Suprapubic skin (tissue), 4 donors: ENCODE measurements at regions not wholly inside any gene's neighbourhood (a gene's known extent, or its start where the extent isn't known, plus 50 kb on each side); places are given as distances from the start of the nearest gene placed in this dataset.
"Not testable (repeated sequence)": the region's sequence is repeated elsewhere in the genome, so short reads cannot be mapped to it uniquely, and the experiment has no call there.

ENCODE experiments used
- DNase-seq, 2 donors: peaks; one replicate each; pipeline ENCODE4 v3.0.0-alpha.2; 2019; ENCODE audit warnings: low spot score in 2 of 2
- H3K27ac ChIP-seq: fragments of 200-600 bp; sonication (generic); one replicate; pipeline ENCODE4 v1.5.1; 2019
- H3K27me3 ChIP-seq: fragments of 200-600 bp; sonication (generic); one replicate; pipeline ENCODE4 v1.5.1; 2019
- H3K36me3 ChIP-seq: fragments of 200-600 bp; sonication (generic); one replicate; pipeline ENCODE4 v1.5.1; 2019
- H3K4me1 ChIP-seq: fragments of 200-600 bp; sonication (generic); one replicate; pipeline ENCODE4 v1.5.1; 2019
- H3K4me3 ChIP-seq: fragments of 200-600 bp; sonication (generic); one replicate; pipeline ENCODE4 v1.5.1; 2019; ENCODE audit warnings: mild to moderate bottlenecking
- H3K9me3 ChIP-seq: fragments of 200-600 bp; sonication (generic); one replicate; pipeline ENCODE4 v1.5.1; 2019
- CTCF ChIP-seq, 2 donors: fragments of 200-600 bp in 1 of 2; fragments of 450-650 bp in 1 of 2; sonication (generic) in 1 of 2; IDR thresholded peaks; one replicate each; pipeline ENCODE4 v1.5.1; 2016 to 2019; ENCODE audit warnings: antibody characterized with exemption in 2 of 2, mild to moderate bottlenecking in 1 of 2, moderate library complexity in 1 of 2
- EP300 ChIP-seq: sonication (generic); formaldehyde crosslinking; IDR thresholded peaks from one replicate; pipeline ENCODE4 v1.6.1; 2017; ENCODE audit warnings: antibody characterized with exemption
- POLR2A ChIP-seq, 2 donors: fragments of 450-650 bp; IDR thresholded peaks; one replicate each; pipeline ENCODE4 v1.6.1; 2017; ENCODE audit warnings: antibody characterized with exemption in 2 of 2, mild to moderate bottlenecking in 2 of 2, moderate library complexity in 2 of 2
- POLR2AphosphoS5 ChIP-seq, 3 donors: sonication (generic); formaldehyde crosslinking; IDR thresholded peaks; one replicate each; pipeline ENCODE4 v1.6.1; 2017; ENCODE audit warnings: antibody characterized with exemption in 3 of 3
- WGBS: methylation state at CpG from one replicate; pipeline ENCODE4 v1.1.5; 2018; 5-methylcytosine and 5-hydroxymethylcytosine counted together

GRCh38 chr9:117929868-117930267 lies 225.7 kb downstream of the TLR4 start:
- TF ChIP-seq EP300 (no peak), POLR2AphosphoS5 (IDR thresholded peaks at IDR 0.05) (no peak), CTCF (IDR thresholded peaks at IDR 0.05) (no peak), POLR2A (IDR thresholded peaks at IDR 0.05) (no peak)
- Histone ChIP-seq H3K36me3 (no peaks in the 10 kb centered on the region), H3K4me1 (no peaks in the 10 kb centered on the region), H3K27me3 (no peaks in the 10 kb centered on the region), H3K27ac (no peak overlapping the region), H3K9me3 (no peaks in the 10 kb centered on the region), H3K4me3 (no peak overlapping the region)
- DNase-seq: no peak
- 54% methylated on average over 1 of the region's 1 CpG for WGBS

GRCh38 chr9:117932585-117932984 lies 228.4 kb downstream of the TLR4 start:
- 88% methylated on average over 4 of the region's 4 CpGs for WGBS
- DNase-seq: no peak
- Histone ChIP-seq H3K4me3 (no peak overlapping the region), H3K27me3 (no peaks in the 10 kb centered on the region), H3K36me3 (no peaks in the 10 kb centered on the region), H3K9me3 (no peaks in the 10 kb centered on the region), H3K4me1 (no peaks in the 10 kb centered on the region), H3K27ac (no peak overlapping the region)
- no peak for TF ChIP-seq CTCF (IDR thresholded peaks at IDR 0.05)
- no peak for TF ChIP-seq POLR2A (IDR thresholded peaks at IDR 0.05)
- TF ChIP-seq POLR2AphosphoS5 (IDR thresholded peaks at IDR 0.05): no peak

DNA sequence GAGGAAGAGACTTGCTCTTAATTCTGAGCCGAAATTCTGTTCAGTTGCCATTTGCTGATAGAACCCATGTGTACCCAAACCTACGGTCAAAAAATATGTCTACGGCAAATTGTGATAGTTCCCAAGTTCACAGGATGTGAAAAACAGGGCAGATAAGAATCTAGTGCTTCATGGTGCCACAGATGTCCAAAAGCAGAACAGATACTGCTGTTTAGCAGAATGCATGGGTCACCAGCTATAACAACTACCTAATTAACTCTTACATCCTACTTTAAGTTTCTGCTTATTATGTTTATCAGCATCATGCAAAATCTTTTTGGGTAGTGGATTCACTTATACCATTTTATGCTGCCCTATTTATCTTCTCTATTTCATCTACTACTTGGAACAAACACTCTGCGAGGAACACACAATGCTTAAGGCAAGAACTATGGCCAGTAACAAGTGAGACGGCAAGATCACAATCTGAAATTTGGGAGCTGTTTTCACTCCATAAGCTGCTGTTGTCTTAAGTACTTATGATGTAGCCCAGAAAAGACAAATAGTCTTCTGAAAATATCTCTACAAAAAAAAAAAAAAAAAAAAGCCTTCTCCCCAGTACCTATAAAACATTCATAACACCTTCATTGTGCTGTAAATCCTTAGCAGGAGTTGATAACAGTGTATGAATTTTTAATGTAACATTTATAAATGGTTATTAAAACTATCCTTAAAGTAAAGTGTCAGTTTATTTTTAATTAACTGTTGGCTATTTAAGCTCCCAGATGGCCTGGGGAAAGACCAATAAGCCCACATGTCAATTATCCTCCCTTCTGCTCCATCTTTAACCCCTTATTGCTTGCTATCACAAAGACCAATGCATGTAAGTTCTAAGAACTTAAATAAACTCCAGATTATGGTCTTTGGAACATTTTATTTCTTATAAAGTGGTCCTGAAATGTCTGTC lies 232.3 kb downstream of the TLR4 start:
- H3K4me3 ChIP-seq: no peak overlapping the region
- TF ChIP-seq EP300: no peak
- no peak for TF ChIP-seq CTCF (IDR thresholded peaks at IDR 0.05)
- TF ChIP-seq POLR2AphosphoS5 (IDR thresholded peaks at IDR 0.05): no peak
- TF ChIP-seq POLR2A (IDR thresholded peaks at IDR 0.05): no peak
- 70% methylated on average over 5 of the region's 5 CpGs for WGBS

GRCh38 chr9:117938086-117938485 lies 233.9 kb downstream of the TLR4 start:
- no peaks in the 10 kb centered on the region for H3K4me1 ChIP-seq
- H3K27me3 ChIP-seq: no peaks in the 10 kb centered on the region
- H3K4me3 ChIP-seq: no peak overlapping the region
- DNase-seq: no peak
- no peak overlapping the region for H3K27ac ChIP-seq
- 50% methylated on average over 2 of the region's 2 CpGs for WGBS
- no peaks in the 10 kb centered on the region for H3K36me3 ChIP-seq
- TF ChIP-seq CTCF (IDR thresholded peaks at IDR 0.05) (no peak), EP300 (no peak), POLR2AphosphoS5 (IDR thresholded peaks at IDR 0.05) (no peak), POLR2A (IDR thresholded peaks at IDR 0.05) (no peak)
- H3K9me3 ChIP-seq: peaks cover 4% of the 10 kb centered on the region

More for the DNA sequence above, 232.3 kb downstream of the TLR4 start:
- no peaks in the 10 kb centered on the region for H3K36me3 ChIP-seq
- peaks cover 4% of the 10 kb centered on the region for H3K9me3 ChIP-seq
- H3K27me3 ChIP-seq: no peaks in the 10 kb centered on the region
- no peaks in the 10 kb centered on the region for H3K4me1 ChIP-seq
- H3K27ac ChIP-seq: no peak overlapping the region
- DNase-seq: no peak

DNA sequence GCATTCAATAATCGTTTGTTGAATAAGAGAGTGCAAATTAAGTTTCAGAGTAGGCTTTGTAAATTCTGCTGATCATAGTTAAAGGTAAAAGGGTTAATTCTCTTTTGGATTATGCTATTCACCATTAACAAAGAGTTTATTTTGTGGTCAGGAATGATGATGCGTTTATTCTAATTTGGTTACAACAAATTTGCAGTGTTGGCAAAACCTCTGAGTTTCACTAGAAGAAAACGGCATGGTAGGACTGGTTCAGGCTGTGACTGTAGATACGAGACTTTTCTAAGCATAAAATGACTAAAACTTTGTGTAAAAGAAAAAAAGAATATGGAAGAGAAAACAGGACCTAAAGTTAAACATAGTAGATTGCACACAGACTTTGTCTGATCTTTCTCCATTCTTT lies 234.7 kb downstream of the TLR4 start:
- TF ChIP-seq CTCF (IDR thresholded peaks at IDR 0.05): no peak
- no peak for TF ChIP-seq EP300
- TF ChIP-seq POLR2A (IDR thresholded peaks at IDR 0.05): no peak
- TF ChIP-seq POLR2AphosphoS5 (IDR thresholded peaks at IDR 0.05): no peak
- H3K27ac ChIP-seq: no peak overlapping the region
- no peaks in the 10 kb centered on the region for H3K36me3 ChIP-seq
- H3K27me3 ChIP-seq: no peaks in the 10 kb centered on the region
- 73% methylated on average over 4 of the region's 4 CpGs for WGBS
- no peak overlapping the region for H3K4me3 ChIP-seq
- H3K9me3 ChIP-seq: peaks cover 4% of the 10 kb centered on the region
- H3K4me1 ChIP-seq: no peaks in the 10 kb centered on the region
- no peak for DNase-seq

DNA sequence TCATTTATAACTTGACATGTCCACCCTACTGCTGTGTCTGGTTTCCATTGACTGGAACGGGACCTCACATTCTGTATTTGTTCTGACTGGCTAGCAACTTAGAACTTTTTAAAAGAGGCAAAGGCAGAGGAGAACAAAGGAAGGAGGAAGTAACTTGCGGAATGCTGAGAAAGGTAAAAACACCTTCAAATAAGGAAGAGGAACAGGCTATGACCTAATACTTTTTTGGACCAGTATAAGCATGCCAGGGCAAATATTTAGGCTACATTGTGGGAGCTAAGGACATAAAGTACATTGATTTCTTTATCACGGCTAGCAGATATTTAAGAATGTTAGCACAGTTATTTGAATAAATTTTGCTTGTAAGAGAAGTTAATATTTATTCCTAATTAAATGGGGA lies 240.5 kb downstream of the TLR4 start:
- H3K27ac ChIP-seq: not testable (repeated sequence)

More for the DNA sequence above, 240.5 kb downstream of the TLR4 start:
- not testable (repeated sequence) for H3K36me3 ChIP-seq, DNase-seq, H3K4me3 ChIP-seq, H3K9me3 ChIP-seq, H3K27me3 ChIP-seq, H3K4me1 ChIP-seq
- WGBS: 69% methylated on average over 3 of the region's 3 CpGs
